GM12878 (cell line): ENCODE measurements at regions not wholly inside any gene's neighbourhood (a gene's known extent, or its start where the extent isn't known, plus 50 kb on each side); places are given as distances from the start of the nearest gene placed in this dataset.

Experiments used
- ATF2 ChIP-seq: IDR thresholded peaks from 2 replicates; pipeline ENCODE4 v1.6.1; 2012; ENCODE audit warnings: low read length, inconsistent platforms
- BHLHE40 ChIP-seq, 2 experiments: fragments of 450-650 bp in 1 of 2; IDR thresholded peaks; 2 replicates each; pipeline ENCODE4 v1.6.1; 2011 to 2017; ENCODE audit warnings: low read depth in 2 of 2, borderline replicate concordance in 1 of 2, improper control_type of control experiment in 1 of 2, low read length in 1 of 2, mild to moderate bottlenecking in 1 of 2
- CEBPB ChIP-seq, 2 experiments: fragments of 150-350 bp in 1 of 2; IDR thresholded peaks; 2 replicates each; pipeline ENCODE4 v1.6.1; 2012 to 2014; ENCODE audit warnings: low read depth in 2 of 2, low read length in 2 of 2, borderline replicate concordance in 1 of 2, inconsistent platforms in 1 of 2
- CTCF ChIP-seq, 3 experiments: IDR thresholded peaks in 2 of 3; conservative IDR thresholded peaks in 1 of 3; 2 replicates each; pipeline ENCODE4 v1.5.1; 2011; ENCODE audit warnings: low read depth in 3 of 3, low read length in 3 of 3, mild to moderate bottlenecking in 3 of 3, control low read depth in 2 of 3, moderate library complexity in 2 of 3, inconsistent platforms in 1 of 3, mixed read lengths in 1 of 3; ENCODE audit not compliant: control insufficient read depth in 2 of 3, insufficient read depth in 1 of 3; ENCODE audit errors: extremely low read depth in 1 of 3
- HCFC1 ChIP-seq: fragments of 150-350 bp; IDR thresholded peaks from 2 replicates; pipeline ENCODE4 v1.6.1; 2014; ENCODE audit warnings: low read length
- LARP7 ChIP-seq: fragments of 450-650 bp; IDR thresholded peaks from 2 replicates; pipeline ENCODE4 v1.6.1; 2017; ENCODE audit warnings: mild to moderate bottlenecking
- REST ChIP-seq: IDR thresholded peaks from 2 replicates; pipeline ENCODE4 v1.6.1; 2012; ENCODE audit warnings: mild to moderate bottlenecking, low read depth, low read length
- SUZ12 ChIP-seq: fragments of 200-600 bp; sonication (generic); IDR thresholded peaks from one replicate; pipeline ENCODE4 v1.6.1; 2018; ENCODE audit warnings: antibody characterized with exemption, mild to moderate bottlenecking; ENCODE audit not compliant: unreplicated experiment

GRCh38 chr10:120011359-120012130 is 119.0 kb downstream of the SEC23IP start (continued):
- no peak for TF ChIP-seq HCFC1
- no peak for TF ChIP-seq SUZ12
- no peak for TF ChIP-seq LARP7
- TF ChIP-seq ATF2, result no peak
- no peak for TF ChIP-seq REST
- TF ChIP-seq CTCF (IDR thresholded peaks at IDR 0.05 in 2 of 3, conservative IDR thresholded peaks at IDR 0.05 in 1 of 3; ENCODE audit: control insufficient read depth in 2 of 3, extremely low read depth in 1 of 3, insufficient read depth in 1 of 3, low read depth in 3 of 3, low read length in 3 of 3), result no peak
- no peak for TF ChIP-seq CEBPB (IDR thresholded peaks at IDR 0.05; ENCODE audit: borderline replicate concordance in 1 of 2, low read depth in 2 of 2, low read length in 2 of 2)
- TF ChIP-seq BHLHE40 (IDR thresholded peaks at IDR 0.05; ENCODE audit: borderline replicate concordance in 1 of 2, low read depth in 2 of 2, low read length in 1 of 2), result no peak
